Glomerular visceral epithelial cell (primary cell): ENCODE measurements at regions not wholly inside any gene's neighbourhood (a gene's known extent, or its start where the extent isn't known, plus 50 kb on each side); places are given as distances from the start of the nearest gene placed in this dataset.
A peak's percentile ranks its signal among the peaks of the same experiment; 100 is the strongest.

Experiments
- DNase-seq: peaks from one replicate; pipeline ENCODE4 v3.0.0-alpha.2; 2016; ENCODE audit errors: extremely low spot score

- peak; percentile 65 for DNase-seq
Observed at GRCh38 chr5:106894964-106895363, 775.8 kb downstream of the EFNA5 start.

GRCh38 chr5:106882035-106882434 is 788.7 kb downstream of the EFNA5 start:
- DNase-seq = no peak

GRCh38 chr5:106880656-106881055 is 790.1 kb downstream of the EFNA5 start:
- no peak for DNase-seq

GRCh38 chr5:106877881-106878280 is 792.9 kb downstream of the EFNA5 start:
- DNase-seq = no peak

- no peak for DNase-seq
Observed at GRCh38 chr5:106876665-106877194, 794.0 kb downstream of the EFNA5 start.

- DNase-seq = no peak
Observed at GRCh38 chr5:106876298-106876622, 794.5 kb downstream of the EFNA5 start.

GRCh38 chr5:106875591-106876297 is 795.0 kb downstream of the EFNA5 start:
- DNase-seq = no peak

- no peak for DNase-seq
Observed at GRCh38 chr5:106874974-106875373, 795.8 kb downstream of the EFNA5 start.

- no peak for DNase-seq
Observed at GRCh38 chr5:106874531-106874930, 796.2 kb downstream of the EFNA5 start.

- no peak for DNase-seq
Observed at GRCh38 chr5:106873568-106873967, 797.2 kb downstream of the EFNA5 start.

- no peak for DNase-seq
Observed at GRCh38 chr5:106865279-106865678, 805.5 kb downstream of the EFNA5 start.

GRCh38 chr5:106862450-106863193 is 808.1 kb downstream of the EFNA5 start:
- no peak for DNase-seq

GRCh38 chr5:106860398-106861044 is 810.2 kb downstream of the EFNA5 start:
- DNase-seq = no peak

GRCh38 chr5:106858616-106859015 is 812.1 kb downstream of the EFNA5 start:
- DNase-seq = no peak

- no peak for DNase-seq
Observed at GRCh38 chr5:106854922-106855321, 815.8 kb downstream of the EFNA5 start.

- DNase-seq = no peak
Observed at GRCh38 chr5:106854105-106854687, 816.5 kb downstream of the EFNA5 start.

GRCh38 chr5:106853266-106853665 is 817.5 kb downstream of the EFNA5 start:
- DNase-seq = no peak

GRCh38 chr5:106849266-106849665 is 821.5 kb downstream of the EFNA5 start:
- DNase-seq = peak; percentile 15

GRCh38 chr5:106843812-106844416 is 826.8 kb downstream of the EFNA5 start:
- DNase-seq = peak; percentile 26

- no peak for DNase-seq
Observed at GRCh38 chr5:106833517-106833916, 837.2 kb downstream of the EFNA5 start.

GRCh38 chr5:106827061-106827460 is 843.7 kb downstream of the EFNA5 start:
- peak; percentile 8 for DNase-seq

- DNase-seq = peak; percentile 7
Observed at GRCh38 chr5:106825374-106825773, 845.4 kb downstream of the EFNA5 start.
